Left hindlimb (tissue), 1 donor: ENCODE measurements at regions not wholly inside any gene's neighbourhood (a gene's known extent, or its start where the extent isn't known, plus 50 kb on each side); places are given as distances from the start of the nearest gene placed in this dataset.

Experiments
- DNase-seq: peaks from one replicate; pipeline ENCODE4 v3.0.0-alpha.2; 2018

GRCh38 chr4:123575291-123575690 is 178.7 kb downstream of the SPRY1 start:
- no peak for DNase-seq

GRCh38 chr4:123577225-123577906 is 180.8 kb downstream of the SPRY1 start:
- DNase-seq = no peak

- DNase-seq = no peak
These were observed 181.9 kb downstream of the SPRY1 start for GRCh38 chr4:123578276-123579029.

DNA sequence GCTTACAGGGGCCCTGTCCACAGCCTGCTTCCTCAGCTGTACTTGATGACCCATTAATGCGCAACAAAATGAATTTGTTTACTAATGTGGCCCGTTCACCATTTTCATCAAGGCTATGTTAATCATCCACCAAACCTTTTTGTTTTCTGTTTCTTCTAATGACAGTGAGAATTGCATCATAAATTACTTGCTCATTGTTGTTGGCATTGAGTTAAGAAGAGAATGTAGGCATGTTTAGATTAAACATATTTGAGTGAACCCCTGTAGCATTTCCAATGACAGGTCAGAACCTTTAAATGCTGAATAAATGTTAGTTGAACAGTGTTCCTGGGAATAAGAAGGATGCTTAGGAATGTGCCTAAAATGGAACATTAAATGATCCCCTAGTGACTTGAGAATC is 183.4 kb downstream of the SPRY1 start:
- no peak for DNase-seq

GRCh38 chr4:123580981-123581664 is 184.5 kb downstream of the SPRY1 start:
- DNase-seq = no peak

- no peak for DNase-seq
These were observed 185.2 kb downstream of the SPRY1 start for GRCh38 chr4:123581802-123582201.

DNA sequence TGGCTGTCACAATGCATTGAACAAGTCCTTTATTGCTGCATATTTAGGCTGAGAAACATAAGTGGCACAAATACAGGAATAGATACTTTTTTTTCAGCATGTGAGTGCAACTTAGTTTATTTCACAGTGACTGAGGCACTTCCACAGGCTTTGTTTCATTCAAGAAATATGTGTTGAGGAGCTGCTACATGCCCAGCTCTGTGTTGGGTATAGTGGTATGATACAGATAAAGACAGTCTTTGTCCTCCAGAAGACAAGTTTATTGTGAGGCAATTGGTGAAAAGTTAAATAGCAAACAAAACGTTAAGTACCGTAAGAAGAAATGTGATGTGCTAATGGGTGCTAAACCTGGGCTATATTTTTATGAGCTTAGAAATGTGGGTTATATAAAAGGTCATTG is 186.4 kb downstream of the SPRY1 start:
- DNase-seq = no peak

DNA sequence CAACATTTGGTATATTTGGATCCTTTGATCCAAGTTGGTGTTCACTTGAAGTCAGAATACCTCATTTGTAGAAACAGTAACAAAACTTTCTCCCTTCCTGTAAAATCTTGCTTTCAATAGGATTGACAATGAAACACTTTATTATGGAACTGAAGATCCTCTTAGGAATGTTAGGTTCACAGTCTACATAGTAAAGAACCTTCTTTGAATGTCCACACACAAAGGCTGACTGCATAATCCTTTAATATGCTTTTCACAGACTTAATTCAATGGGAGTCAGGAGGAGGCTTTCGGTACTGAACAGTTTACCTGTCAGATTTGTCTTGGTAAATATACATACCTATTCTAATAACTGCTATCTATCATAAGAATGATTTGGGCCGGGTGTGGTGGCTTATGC is 188.5 kb downstream of the SPRY1 start:
- no peak for DNase-seq

DNA sequence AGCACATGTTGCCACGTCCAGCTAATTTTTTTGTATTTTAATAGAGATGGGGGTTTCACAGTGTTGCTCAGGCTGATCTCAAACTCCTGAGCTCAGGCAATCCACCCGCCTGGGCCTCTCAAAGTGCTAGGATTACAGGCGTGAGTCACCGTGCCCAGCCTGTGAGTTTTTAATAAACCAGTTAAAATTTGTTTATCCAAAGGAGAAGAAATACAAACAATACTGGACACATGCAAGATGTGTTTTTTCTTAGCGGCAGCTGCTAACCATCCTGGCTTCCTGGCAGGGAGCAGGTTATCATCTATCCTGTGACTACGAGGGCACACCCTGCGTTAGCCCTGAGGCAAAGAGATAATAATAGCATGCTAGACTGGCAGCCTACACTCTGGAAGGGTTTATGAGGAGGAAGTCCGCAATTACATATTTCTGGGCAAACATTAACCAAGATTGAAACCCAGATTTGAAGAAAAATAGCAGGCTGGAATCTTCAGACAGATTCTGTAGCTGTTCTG is 191.4 kb downstream of the SPRY1 start:
- DNase-seq = peak; percentile 59

GRCh38 chr4:123588631-123589241 is 192.1 kb downstream of the SPRY1 start:
- DNase-seq = peak; percentile 56

- no peak for DNase-seq
These were observed 192.7 kb downstream of the SPRY1 start for GRCh38 chr4:123589301-123589700.

DNA sequence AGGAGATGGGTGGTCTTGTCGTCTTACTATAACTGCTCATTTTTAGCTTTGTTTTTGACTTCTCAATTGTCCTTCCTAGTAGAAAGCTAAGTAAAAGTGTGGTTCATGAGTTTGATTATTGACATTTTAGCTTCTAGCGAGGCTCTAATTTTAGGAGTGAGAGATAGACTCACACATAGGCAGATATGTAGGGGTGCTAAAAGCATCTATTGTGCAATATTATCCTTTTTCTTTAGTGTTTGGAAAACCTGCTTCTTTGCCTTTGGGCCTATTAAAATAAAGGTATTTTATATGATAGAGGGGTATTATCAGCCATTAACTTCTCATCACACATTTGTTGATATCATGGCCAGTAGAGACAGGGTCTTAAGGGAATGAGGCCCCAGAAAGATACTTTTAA is 195.3 kb downstream of the SPRY1 start:
- DNase-seq = no peak

- DNase-seq = no peak
These were observed 197.1 kb downstream of the SPRY1 start for GRCh38 chr4:123593655-123594054.

GRCh38 chr4:123596805-123597204 is 200.2 kb downstream of the SPRY1 start:
- no peak for DNase-seq

- no peak for DNase-seq
These were observed 201.0 kb downstream of the SPRY1 start for GRCh38 chr4:123597586-123597985.

DNA sequence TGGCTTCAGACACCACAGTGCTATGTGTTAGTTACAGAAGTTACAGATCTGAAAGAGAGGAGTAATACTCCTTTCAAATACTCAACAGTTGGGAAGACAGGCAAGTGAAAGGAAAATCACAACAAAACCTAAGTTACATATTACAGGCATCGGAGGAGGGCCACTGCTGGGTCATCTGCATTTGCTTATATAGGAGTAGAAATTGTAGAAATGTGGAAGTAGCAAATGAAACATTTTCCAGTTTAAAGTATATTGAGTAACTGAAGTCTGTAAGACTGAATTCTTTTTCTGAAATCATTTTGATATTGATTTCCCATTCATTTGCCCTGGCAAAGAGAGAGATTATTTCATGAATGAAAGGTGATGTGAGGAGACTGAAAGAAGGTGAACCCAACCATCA is 201.7 kb downstream of the SPRY1 start:
- DNase-seq = no peak

DNA sequence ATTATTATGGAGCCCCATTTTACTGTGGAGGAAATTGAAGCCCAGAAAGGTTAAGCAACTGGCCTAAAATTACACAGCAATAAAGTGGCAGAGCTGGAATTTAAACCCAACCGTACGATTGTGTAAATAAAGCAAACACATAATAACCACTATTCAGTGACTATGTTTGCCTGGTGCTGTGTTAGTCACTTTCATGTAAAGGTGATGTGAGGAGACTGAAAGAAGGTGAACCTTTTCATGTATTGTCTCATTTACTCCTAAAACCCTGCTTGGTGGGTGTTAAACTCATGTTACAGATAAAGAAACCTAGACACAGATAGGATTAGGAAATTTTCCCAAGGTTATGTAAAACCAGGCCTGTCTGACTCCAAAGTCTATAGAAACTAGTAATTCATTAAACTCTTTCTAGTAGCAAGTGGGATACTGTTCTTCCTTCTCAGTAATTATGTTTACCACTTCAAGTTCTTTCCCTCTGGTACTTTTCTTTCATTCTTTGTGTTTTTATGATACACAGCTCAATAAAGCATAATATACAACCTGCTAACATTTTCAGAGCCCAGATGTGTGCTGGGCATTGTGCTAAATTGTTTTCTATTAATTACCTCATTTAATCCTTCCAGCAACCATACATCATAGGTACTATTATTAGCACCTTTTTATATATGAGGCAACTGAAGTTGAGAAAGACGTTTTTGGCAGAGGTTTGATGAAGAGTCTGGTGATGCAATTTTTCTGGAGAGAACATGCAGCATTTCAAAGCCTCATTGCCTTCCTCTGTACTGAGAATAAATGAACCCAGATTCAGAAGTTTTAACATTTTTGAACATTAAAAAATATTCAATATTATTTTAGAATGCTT is 202.7 kb downstream of the SPRY1 start:
- no peak for DNase-seq

GRCh38 chr4:123599920-123600810 is 203.6 kb downstream of the SPRY1 start:
- peak; percentile 55 for DNase-seq

GRCh38 chr4:123600987-123601904 is 204.7 kb downstream of the SPRY1 start:
- no peak for DNase-seq

- DNase-seq = no peak
These were observed 205.4 kb downstream of the SPRY1 start for GRCh38 chr4:123602007-123602406.
